OCI-LY1 (cell line): ENCODE measurements at regions not wholly inside any gene's neighbourhood (a gene's known extent, or its start where the extent isn't known, plus 50 kb on each side); places are given as distances from the start of the nearest gene placed in this dataset.

Experiments
- CTCF ChIP-seq: fragments of 200-600 bp; sonication (generic), shearing (Covaris generic); IDR thresholded peaks from 2 replicates; pipeline ENCODE4 v1.5.1; 2017; ENCODE audit warnings: mild to moderate bottlenecking, antibody characterized with exemption, low read length, moderate library complexity, mixed read lengths
- EZH2 ChIP-seq: fragments of 200-600 bp; sonication (generic), shearing (Covaris generic); IDR thresholded peaks from 2 replicates; pipeline ENCODE4 v1.8.0; 2017; ENCODE audit warnings: borderline replicate concordance, mixed run types, mild to moderate bottlenecking, antibody characterized with exemption, low read length, moderate library complexity, mixed read lengths

DNA sequence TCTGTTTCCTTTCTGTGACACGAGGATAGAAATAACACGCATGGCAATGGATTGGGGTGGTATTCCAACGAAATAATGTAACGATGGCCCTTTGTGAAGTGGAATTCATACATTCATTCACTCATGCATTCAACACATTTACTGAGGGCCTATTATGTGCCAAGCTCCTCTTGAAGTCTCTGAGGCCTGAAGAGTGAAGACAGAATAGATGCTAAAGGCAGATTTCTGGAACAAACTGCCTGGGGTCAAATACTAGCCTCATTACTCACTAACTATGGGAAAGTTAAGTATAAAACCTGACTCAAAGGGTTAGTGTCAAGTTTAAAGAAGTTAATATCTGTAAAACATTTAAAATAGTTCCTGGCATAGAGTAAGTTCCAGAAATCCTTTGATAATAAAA lies 279.6 kb upstream of the SULF2 start:
- TF ChIP-seq CTCF = no peak
- no peak for TF ChIP-seq EZH2
